Body of pancreas (tissue), 4 donors: ENCODE measurements at regions not wholly inside any gene's neighbourhood (a gene's known extent, or its start where the extent isn't known, plus 50 kb on each side); places are given as distances from the start of the nearest gene placed in this dataset.

Experiments
- ATAC-seq: fragments of 150-250 bp; one replicate; pipeline ENCODE4 v1.9.1; 2016
- DNase-seq, 4 donors: peaks; one replicate each; pipeline ENCODE4 v3.0.0-alpha.2; 2019
- H3K27ac ChIP-seq, 4 donors: fragments of 200-600 bp; sonication (generic); 1 replicate in 3 of 4; 2 replicates in 1 of 4; pipeline versions ENCODE4 v1.5.1 to v1.6.1; 2016 to 2019; ENCODE audit warnings: mild to moderate bottlenecking in 1 of 4, mixed read lengths in 1 of 4, moderate library complexity in 1 of 4
- H3K27me3 ChIP-seq, 2 donors: fragments of 200-600 bp; sonication (generic); one replicate each; pipeline ENCODE4 v1.6.0; 2016; ENCODE audit warnings: mild to moderate bottlenecking in 1 of 2
- H3K36me3 ChIP-seq, 2 donors: fragments of 200-600 bp; sonication (generic); replicated peaks in 1 of 2; 2 replicates each; pipeline ENCODE4 v1.5.1; 2016; ENCODE audit warnings: low read depth in 2 of 2; ENCODE audit not compliant: insufficient read depth in 1 of 2
- H3K4me1 ChIP-seq: fragments of 200-600 bp; sonication (generic); one replicate; pipeline ENCODE4 v1.6.0; 2016
- H3K4me3 ChIP-seq, 2 donors: fragments of 200-600 bp; sonication (generic); 1 replicate in 1 of 2; 2 replicates in 1 of 2; pipeline ENCODE4 v1.5.1; 2016 to 2019
- H3K9me3 ChIP-seq, 3 donors: fragments of 200-600 bp; sonication (generic); 1 replicate in 2 of 3; 2 replicates in 1 of 3; pipeline ENCODE4 v1.5.1; 2016
- CTCF ChIP-seq, 7 experiments: fragments of 450-650 bp in 4 of 7; fragments of 200-600 bp in 3 of 7; sonication (generic) in 3 of 7; IDR thresholded peaks; one replicate each; pipeline ENCODE4 v1.5.1; 2016 to 2019; ENCODE audit warnings: antibody characterized with exemption in 7 of 7
- POLR2A ChIP-seq, 3 donors: fragments of 450-650 bp; IDR thresholded peaks; one replicate each; pipeline ENCODE4 v1.6.1; 2016; ENCODE audit warnings: antibody characterized with exemption in 3 of 3, mild to moderate bottlenecking in 2 of 3
- WGBS, 2 donors: methylation state at CpG; one replicate each; pipeline ENCODE4 v1.1.5; 2017; 5-methylcytosine and 5-hydroxymethylcytosine counted together
- intact Hi-C: fragments of 100-400 bp; cut with DNase I; formaldehyde crosslinking; loops from one replicate; pipeline ENCODE4 v1.15.1; 2023

- no peak for ATAC-seq
- H3K27me3 ChIP-seq = no peaks in the 10 kb centered on the region
- no peak for TF ChIP-seq POLR2A (IDR thresholded peaks at IDR 0.05)
- TF ChIP-seq CTCF (IDR thresholded peaks at IDR 0.05) = no peak
- H3K27ac ChIP-seq = no peak overlapping the region
- no peaks in the 10 kb centered on the region for H3K4me1 ChIP-seq
- no peaks in the 10 kb centered on the region for H3K36me3 ChIP-seq
- intact Hi-C loops = loop anchor here (5.0 kb wide), 1 partner anchor 329 kb away; no protein-coding TSS in a partner anchor
- no peak for DNase-seq
- 57 to 59% methylated on average over 4 of the region's 4 CpGs for WGBS, 2 donors
- no peak overlapping the region for H3K4me3 ChIP-seq
- no peaks in the 10 kb centered on the region for H3K9me3 ChIP-seq
These were observed 127.8 kb upstream of the NGF start for GRCh38 chr1:115465802-115466363.

- no peaks in the 10 kb centered on the region for H3K9me3 ChIP-seq
- peak in 3 of 4 donors; percentile 22 to 42 (median 24) for DNase-seq
- intact Hi-C loops = no loop called here
- H3K27me3 ChIP-seq = no peaks in the 10 kb centered on the region
- TF ChIP-seq CTCF (IDR thresholded peaks at IDR 0.05) (peak in 4 of 7 experiments; percentile 20 to 49 (median 34)), POLR2A (IDR thresholded peaks at IDR 0.05) (no peak)
- no peak overlapping the region for H3K27ac ChIP-seq
- H3K4me3 ChIP-seq = no peak overlapping the region
- no peak for ATAC-seq
- H3K36me3 ChIP-seq = no peaks in the 10 kb centered on the region
- H3K4me1 ChIP-seq = no peaks in the 10 kb centered on the region
These were observed 125.3 kb upstream of the NGF start for GRCh38 chr1:115463347-115463746.

GRCh38 chr1:115462566-115463076 is 124.6 kb upstream of the NGF start:
- H3K4me3 ChIP-seq = no peak overlapping the region
- no peaks in the 10 kb centered on the region for H3K27me3 ChIP-seq
- H3K27ac ChIP-seq = no peak overlapping the region
- no peaks in the 10 kb centered on the region for H3K4me1 ChIP-seq
- DNase-seq (no peak), ATAC-seq (no peak)
- no peaks in the 10 kb centered on the region for H3K36me3 ChIP-seq
- no peaks in the 10 kb centered on the region for H3K9me3 ChIP-seq
- intact Hi-C loops = no loop called here
- TF ChIP-seq CTCF (IDR thresholded peaks at IDR 0.05) (no peak), POLR2A (IDR thresholded peaks at IDR 0.05) (no peak)
- WGBS, 2 donors = 56 to 66% methylated on average over 4 of the region's 4 CpGs

- Histone ChIP-seq H3K9me3 (no peaks in the 10 kb centered on the region), H3K4me1 (peaks cover 7% of the 10 kb centered on the region), H3K4me3 (no peak overlapping the region), H3K27ac (no peak overlapping the region), H3K36me3 (no peaks in the 10 kb centered on the region), H3K27me3 (no peaks in the 10 kb centered on the region)
- DNase-seq = no peak
- TF ChIP-seq CTCF (IDR thresholded peaks at IDR 0.05) = no peak
- TF ChIP-seq POLR2A (IDR thresholded peaks at IDR 0.05) = no peak
- no peak for ATAC-seq
- intact Hi-C loops = no loop called here
- WGBS, 2 donors = 58 to 65% methylated on average over 4 to 5 of the region's 5 CpGs
These were observed 123.5 kb upstream of the NGF start for GRCh38 chr1:115461526-115461925.

GRCh38 chr1:115459161-115459560 is 121.1 kb upstream of the NGF start:
- Histone ChIP-seq H3K4me1 (peaks cover 7% of the 10 kb centered on the region), H3K9me3 (no peaks in the 10 kb centered on the region), H3K36me3 (no peaks in the 10 kb centered on the region), H3K27ac (no peak overlapping the region), H3K27me3 (no peaks in the 10 kb centered on the region), H3K4me3 (no peak overlapping the region)
- WGBS, 2 donors = 90% methylated on average over 3 of the region's 3 CpGs; no CpG with 5 or more reads in 1 of the 2 donors
- ATAC-seq (no peak), DNase-seq (no peak)
- intact Hi-C loops = no loop called here
- no peak for TF ChIP-seq POLR2A (IDR thresholded peaks at IDR 0.05)
- no peak for TF ChIP-seq CTCF (IDR thresholded peaks at IDR 0.05)
